Astrocyte (in vitro differentiated cells and primary cell): ENCODE measurements at regions not wholly inside any gene's neighbourhood (a gene's known extent, or its start where the extent isn't known, plus 50 kb on each side); places are given as distances from the start of the nearest gene placed in this dataset.

Experiments
- CTCF ChIP-seq: IDR thresholded peaks from 2 replicates; pipeline ENCODE4 v1.5.1; 2011; ENCODE audit warnings: low read depth, mild to moderate bottlenecking, inconsistent platforms, low read length, moderate library complexity; ENCODE audit not compliant: insufficient read depth
- EZH2 ChIP-seq: IDR thresholded peaks from 2 replicates; pipeline ENCODE4 v1.6.1; 2012; ENCODE audit warnings: mild to moderate bottlenecking, low read length, inconsistent platforms; ENCODE audit not compliant: insufficient read depth

- TF ChIP-seq EZH2: no peak
- TF ChIP-seq CTCF: no peak
Observed at GRCh38 chr3:20406611-20407011, 220.6 kb upstream of the SGO1 start.
